Esophagus squamous epithelium (tissue), 4 donors: ENCODE measurements at regions not wholly inside any gene's neighbourhood (a gene's known extent, or its start where the extent isn't known, plus 50 kb on each side); places are given as distances from the start of the nearest gene placed in this dataset.

Source experiments
- CTCF ChIP-seq, 6 experiments: fragments of 450-650 bp in 4 of 6; fragments of 200-600 bp in 2 of 6; sonication (generic) in 2 of 6; IDR thresholded peaks; one replicate each; pipeline ENCODE4 v1.5.1; 2016 to 2019; ENCODE audit warnings: antibody characterized with exemption in 6 of 6, mild to moderate bottlenecking in 4 of 6, moderate library complexity in 4 of 6
- POLR2A ChIP-seq, 4 donors: fragments of 450-650 bp; IDR thresholded peaks; one replicate each; pipeline ENCODE4 v1.6.1; 2017; ENCODE audit warnings: antibody characterized with exemption in 4 of 4, mild to moderate bottlenecking in 4 of 4, moderate library complexity in 3 of 4

- TF ChIP-seq CTCF (IDR thresholded peaks at IDR 0.05) (no peak), POLR2A (IDR thresholded peaks at IDR 0.05) (no peak)
Measured at GRCh38 chr7:125127304-125127703, 197.7 kb upstream of the POT1 start.
